ENCODE measurements at regions not wholly inside any gene's neighbourhood (a gene's known extent, or its start where the extent isn't known, plus 50 kb on each side); places are given as distances from the start of the nearest gene placed in this dataset.
"Not testable (repeated sequence)": the region's sequence is repeated elsewhere in the genome, so short reads cannot be mapped to it uniquely, and the experiment has no call there.

GRCh38 chr2:146444987-146445386, 1399.8 kb upstream of the ACVR2A start:
- Mint-ChIP-seq H3K36me3 (ENCODE audit: low read depth) (no peaks in the 10 kb centered on the region), H3K4me1 (no peaks in the 10 kb centered on the region), H3K27ac (no peak overlapping the region), H3K9me3 (no peaks in the 10 kb centered on the region), H3K27me3 (no peaks in the 10 kb centered on the region), H3K4me3 (no peak overlapping the region)
- DNase-seq: no peak
- intact Hi-C loops (cut with micrococcal nuclease): no loop called here

- Mint-ChIP-seq H3K36me3 (ENCODE audit: low read depth) (no peaks in the 10 kb centered on the region), H3K27ac (no peak overlapping the region), H3K4me1 (no peaks in the 10 kb centered on the region), H3K27me3 (no peaks in the 10 kb centered on the region), H3K9me3 (no peaks in the 10 kb centered on the region), H3K4me3 (no peak overlapping the region)
- intact Hi-C loops (cut with micrococcal nuclease): no loop called here
- DNase-seq: no peak
These were observed 1400.7 kb upstream of the ACVR2A start for GRCh38 chr2:146444085-146444484.

- no peaks in the 10 kb centered on the region for H3K36me3 Mint-ChIP-seq (ENCODE audit: low read depth)
- H3K4me1 Mint-ChIP-seq: no peaks in the 10 kb centered on the region
- no peaks in the 10 kb centered on the region for H3K27me3 Mint-ChIP-seq
- DNase-seq: no peak
- no peaks in the 10 kb centered on the region for H3K9me3 Mint-ChIP-seq
- no peak overlapping the region for H3K27ac Mint-ChIP-seq
- H3K4me3 Mint-ChIP-seq: no peak overlapping the region
- intact Hi-C loops (cut with micrococcal nuclease): no loop called here
These were observed 1406.6 kb upstream of the ACVR2A start for GRCh38 chr2:146438246-146438645.

GRCh38 chr2:146437712-146438111, 1407.1 kb upstream of the ACVR2A start:
- no peaks in the 10 kb centered on the region for H3K36me3 Mint-ChIP-seq (ENCODE audit: low read depth)
- DNase-seq: no peak
- no peak overlapping the region for H3K4me3 Mint-ChIP-seq
- H3K27ac Mint-ChIP-seq: no peak overlapping the region
- no peaks in the 10 kb centered on the region for H3K9me3 Mint-ChIP-seq
- no peaks in the 10 kb centered on the region for H3K27me3 Mint-ChIP-seq
- H3K4me1 Mint-ChIP-seq: no peaks in the 10 kb centered on the region
- intact Hi-C loops (cut with micrococcal nuclease): no loop called here

GRCh38 chr2:146433116-146433875, 1411.5 kb upstream of the ACVR2A start:
- DNase-seq: no peak
- Mint-ChIP-seq H3K4me3 (no peak overlapping the region), H3K27me3 (no peaks in the 10 kb centered on the region), H3K36me3 (ENCODE audit: low read depth) (no peaks in the 10 kb centered on the region), H3K4me1 (no peaks in the 10 kb centered on the region), H3K9me3 (no peaks in the 10 kb centered on the region), H3K27ac (no peak overlapping the region)
- intact Hi-C loops (cut with micrococcal nuclease): no loop called here

- intact Hi-C loops (cut with micrococcal nuclease): no loop called here
- H3K4me1 Mint-ChIP-seq: no peaks in the 10 kb centered on the region
- no peaks in the 10 kb centered on the region for H3K27me3 Mint-ChIP-seq
- H3K36me3 Mint-ChIP-seq (ENCODE audit: low read depth): no peaks in the 10 kb centered on the region
- no peaks in the 10 kb centered on the region for H3K9me3 Mint-ChIP-seq
- no peak overlapping the region for H3K4me3 Mint-ChIP-seq
- no peak for DNase-seq
- H3K27ac Mint-ChIP-seq: no peak overlapping the region
These were observed 1415.5 kb upstream of the ACVR2A start for GRCh38 chr2:146429366-146429765.

- Mint-ChIP-seq H3K27ac (no peak overlapping the region), H3K9me3 (no peaks in the 10 kb centered on the region), H3K27me3 (no peaks in the 10 kb centered on the region), H3K36me3 (ENCODE audit: low read depth) (no peaks in the 10 kb centered on the region), H3K4me1 (no peaks in the 10 kb centered on the region), H3K4me3 (no peak overlapping the region)
- intact Hi-C loops (cut with micrococcal nuclease): no loop called here
- DNase-seq: no peak
These were observed 1426.9 kb upstream of the ACVR2A start for GRCh38 chr2:146417942-146418341.

- DNase-seq: no peak
- H3K27ac Mint-ChIP-seq: no peak overlapping the region
- no peaks in the 10 kb centered on the region for H3K27me3 Mint-ChIP-seq
- intact Hi-C loops (cut with micrococcal nuclease): no loop called here
- no peak overlapping the region for H3K4me3 Mint-ChIP-seq
- no peaks in the 10 kb centered on the region for H3K4me1 Mint-ChIP-seq
- no peaks in the 10 kb centered on the region for H3K36me3 Mint-ChIP-seq (ENCODE audit: low read depth)
- H3K9me3 Mint-ChIP-seq: no peaks in the 10 kb centered on the region
These were observed 1429.5 kb upstream of the ACVR2A start for GRCh38 chr2:146415291-146415690.

GRCh38 chr2:146414456-146414855, 1430.4 kb upstream of the ACVR2A start:
- Mint-ChIP-seq H3K27ac (no peak overlapping the region), H3K27me3 (no peaks in the 10 kb centered on the region), H3K4me1 (no peaks in the 10 kb centered on the region), H3K36me3 (ENCODE audit: low read depth) (no peaks in the 10 kb centered on the region), H3K4me3 (no peak overlapping the region), H3K9me3 (no peaks in the 10 kb centered on the region)
- no peak for DNase-seq
- intact Hi-C loops (cut with micrococcal nuclease): no loop called here

GRCh38 chr2:146413086-146413610, 1431.7 kb upstream of the ACVR2A start:
- Mint-ChIP-seq H3K4me3 (no peak overlapping the region), H3K4me1 (no peaks in the 10 kb centered on the region), H3K36me3 (ENCODE audit: low read depth) (no peaks in the 10 kb centered on the region), H3K27ac (no peak overlapping the region), H3K9me3 (no peaks in the 10 kb centered on the region), H3K27me3 (no peaks in the 10 kb centered on the region)
- intact Hi-C loops (cut with micrococcal nuclease): no loop called here
- DNase-seq: no peak

- Mint-ChIP-seq H3K27me3 (no peaks in the 10 kb centered on the region), H3K4me3 (no peak overlapping the region), H3K4me1 (no peaks in the 10 kb centered on the region), H3K9me3 (no peaks in the 10 kb centered on the region), H3K36me3 (ENCODE audit: low read depth) (no peaks in the 10 kb centered on the region), H3K27ac (no peak overlapping the region)
- no peak for DNase-seq
- intact Hi-C loops (cut with micrococcal nuclease): no loop called here
These were observed 1432.2 kb upstream of the ACVR2A start for GRCh38 chr2:146412625-146413024.

GRCh38 chr2:146405402-146406309, 1439.2 kb upstream of the ACVR2A start:
- DNase-seq; H3K4me1 Mint-ChIP-seq; H3K27ac Mint-ChIP-seq; H3K9me3 Mint-ChIP-seq; H3K27me3 Mint-ChIP-seq; H3K4me3 Mint-ChIP-seq; intact Hi-C loops (cut with micrococcal nuclease); H3K36me3 Mint-ChIP-seq (ENCODE audit: low read depth): not testable (repeated sequence)

- H3K4me1 Mint-ChIP-seq; H3K9me3 Mint-ChIP-seq; H3K27ac Mint-ChIP-seq; intact Hi-C loops (cut with micrococcal nuclease); H3K36me3 Mint-ChIP-seq (ENCODE audit: low read depth); H3K4me3 Mint-ChIP-seq; DNase-seq; H3K27me3 Mint-ChIP-seq: not testable (repeated sequence)
These were observed 1441.2 kb upstream of the ACVR2A start for GRCh38 chr2:146403546-146404160.

- intact Hi-C loops (cut with micrococcal nuclease): no loop called here
- H3K9me3 Mint-ChIP-seq: no peaks in the 10 kb centered on the region
These were observed 1452.2 kb upstream of the ACVR2A start for GRCh38 chr2:146392631-146393030.

More at GRCh38 chr2:146392631-146393030, 1452.2 kb upstream of the ACVR2A start:
- no peak overlapping the region for H3K27ac Mint-ChIP-seq
- H3K27me3 Mint-ChIP-seq: no peaks in the 10 kb centered on the region
- no peaks in the 10 kb centered on the region for H3K36me3 Mint-ChIP-seq (ENCODE audit: low read depth)
- H3K4me1 Mint-ChIP-seq: no peaks in the 10 kb centered on the region
- no peak for DNase-seq
- H3K4me3 Mint-ChIP-seq: no peak overlapping the region
